NCI-H748 (cell line): ENCODE measurements at regions not wholly inside any gene's neighbourhood (a gene's known extent, or its start where the extent isn't known, plus 50 kb on each side); places are given as distances from the start of the nearest gene placed in this dataset.
"Not testable (repeated sequence)": the region's sequence is repeated elsewhere in the genome, so short reads cannot be mapped to it uniquely, and the experiment has no call there.

Experiments used
- DNase-seq: peaks from one replicate; lab custom pipeline; 2025; ENCODE audit not compliant: unreplicated experiment; lab: John Stamatoyannopoulos, UW

GRCh38 chr17:53093391-53093790 is 729.3 kb upstream of the KIF2B start:
- no peak for DNase-seq

DNA sequence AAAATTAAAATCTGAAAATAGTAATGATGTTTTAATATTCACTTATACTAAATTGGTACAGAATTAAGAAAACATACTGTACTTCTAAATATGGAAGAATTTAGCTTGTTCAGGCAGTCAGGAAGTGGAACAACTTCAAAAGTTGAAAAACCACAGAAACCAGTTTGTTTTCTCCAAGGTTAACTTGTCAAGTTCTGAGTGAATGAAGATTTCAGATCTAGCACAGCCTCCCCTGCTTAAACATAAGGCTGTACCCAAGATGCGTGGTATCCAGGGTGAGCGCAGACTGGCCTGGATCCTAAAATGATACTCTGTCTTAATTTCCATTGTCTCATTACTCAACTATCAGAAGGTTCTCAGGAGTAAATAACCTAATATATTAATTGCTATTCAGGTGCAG is 730.7 kb upstream of the KIF2B start:
- no peak for DNase-seq

GRCh38 chr17:53090770-53091169 is 732.0 kb upstream of the KIF2B start:
- DNase-seq, result no peak

DNA sequence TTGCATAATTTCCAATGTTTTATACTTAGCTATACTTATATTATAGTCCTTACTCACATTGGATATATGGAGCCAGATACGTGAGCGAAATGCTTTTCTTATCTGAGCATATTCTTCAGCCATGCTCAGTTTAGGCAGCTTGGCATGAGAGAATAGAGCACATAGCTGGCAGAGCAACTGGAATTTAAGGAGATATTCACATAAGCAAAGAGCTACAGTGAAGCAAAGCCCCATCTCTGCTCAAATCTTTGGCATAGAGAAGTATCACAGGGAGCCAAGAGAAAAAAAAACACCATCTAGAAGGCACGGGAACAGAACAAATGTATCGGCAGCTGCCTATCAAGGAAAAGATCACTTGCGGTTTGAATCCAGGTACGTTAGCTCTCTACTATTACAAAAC is 734.2 kb upstream of the KIF2B start:
- DNase-seq, result no peak

DNA sequence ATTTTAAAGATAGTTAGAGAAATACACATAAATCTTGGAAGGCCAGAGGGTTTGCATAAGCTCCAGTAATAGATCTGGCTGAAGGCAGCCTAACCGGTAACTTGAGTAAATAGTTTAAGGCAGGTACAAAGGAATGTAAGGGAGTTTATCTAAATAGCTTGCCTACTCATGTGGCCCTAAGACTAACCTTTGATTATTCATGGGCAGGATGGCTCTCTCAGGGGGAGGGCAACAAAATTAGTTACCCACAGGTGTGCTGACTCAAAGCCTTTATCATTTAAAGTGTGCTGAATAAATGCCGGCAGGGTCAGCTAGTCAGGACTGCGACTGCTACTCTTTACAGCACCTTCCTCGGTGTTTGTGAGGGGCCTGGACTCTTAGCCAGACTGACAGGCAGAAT is 761.3 kb upstream of the KIF2B start:
- no peak for DNase-seq

DNA sequence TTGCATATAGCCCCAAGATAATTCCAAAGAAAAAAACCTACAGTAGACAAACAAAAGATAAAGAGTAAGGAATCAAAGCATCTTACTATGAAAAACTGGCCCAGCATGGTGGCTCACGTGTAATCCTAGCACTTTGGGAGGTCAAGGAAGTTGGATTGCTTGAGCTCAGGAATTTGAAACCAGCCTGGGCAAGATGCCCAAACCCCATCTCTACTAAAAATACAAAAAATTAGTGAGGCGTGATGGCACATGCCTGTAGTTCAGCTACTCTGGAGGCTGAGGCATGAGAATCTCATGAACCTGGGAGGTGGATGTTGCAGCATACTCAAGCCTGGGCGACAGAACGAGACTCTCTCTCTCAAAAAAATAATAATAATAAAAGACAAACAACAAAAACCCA is 764.7 kb upstream of the KIF2B start:
- no peak for DNase-seq

- no peak for DNase-seq
Measured at GRCh38 chr17:53046781-53047180, 775.9 kb upstream of the KIF2B start.

DNA sequence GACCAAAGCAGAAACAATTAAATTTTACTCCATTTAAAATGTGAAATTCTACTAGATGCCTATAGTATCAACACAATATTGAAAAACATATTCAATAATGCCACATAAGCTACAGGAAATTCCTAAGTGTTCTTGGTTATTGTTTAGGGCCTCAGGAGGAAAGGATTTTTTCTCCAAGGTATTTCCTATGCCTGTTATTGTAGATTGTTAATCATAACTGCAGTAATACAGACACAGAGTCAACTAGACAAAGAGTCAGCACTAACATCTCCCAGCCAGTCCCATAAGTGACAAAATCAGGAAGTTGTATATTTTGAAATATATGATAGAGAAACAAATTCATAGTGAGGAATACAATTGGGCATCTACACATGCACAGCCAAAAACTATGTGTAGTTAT is 782.7 kb upstream of the KIF2B start:
- no peak for DNase-seq

DNA sequence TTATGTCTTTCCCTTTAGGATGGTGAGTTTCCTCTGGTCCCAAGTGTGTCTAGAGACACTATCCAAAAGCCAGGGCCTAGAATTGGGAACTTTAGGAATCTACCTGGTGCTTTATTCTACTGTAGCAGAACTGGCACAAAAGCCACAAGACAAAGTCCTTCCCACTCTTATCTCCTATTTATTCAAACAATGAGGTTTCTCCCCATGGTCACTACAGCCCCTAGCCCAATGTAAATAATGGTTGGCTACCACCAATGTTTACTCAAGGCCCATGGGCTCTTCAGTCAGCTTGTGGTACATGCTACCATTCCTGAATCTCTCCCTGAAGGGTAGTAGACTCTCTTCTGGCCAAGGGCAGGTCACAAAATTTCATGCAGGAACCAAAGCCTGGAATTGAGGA is 789.4 kb upstream of the KIF2B start:
- DNase-seq, result no peak

DNA sequence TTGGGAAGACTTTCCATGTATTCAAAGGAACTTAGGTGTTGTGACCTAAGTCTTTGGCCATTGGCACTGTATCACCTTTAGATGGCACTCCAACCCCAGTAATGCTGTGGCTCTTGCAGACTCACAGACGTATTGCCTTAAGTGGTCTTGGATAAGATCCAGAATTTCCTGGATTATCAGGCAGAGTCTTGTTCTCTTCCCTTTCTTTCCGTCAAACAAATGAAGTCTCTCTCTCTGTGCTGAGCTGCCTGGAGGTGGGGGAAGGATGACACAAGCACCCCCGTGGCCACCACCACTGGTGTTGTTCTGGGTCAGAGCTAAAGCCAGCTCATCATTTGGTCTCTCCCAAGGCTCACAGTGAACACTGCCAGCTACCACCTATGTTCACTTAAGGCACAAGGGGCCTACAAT is 789.9 kb upstream of the KIF2B start:
- DNase-seq, result peak; percentile 68

- no peak for DNase-seq
Measured at GRCh38 chr17:53017227-53017626, 805.5 kb upstream of the KIF2B start.

- DNase-seq, result no peak
Measured at GRCh38 chr17:53016085-53016484, 806.6 kb upstream of the KIF2B start.

DNA sequence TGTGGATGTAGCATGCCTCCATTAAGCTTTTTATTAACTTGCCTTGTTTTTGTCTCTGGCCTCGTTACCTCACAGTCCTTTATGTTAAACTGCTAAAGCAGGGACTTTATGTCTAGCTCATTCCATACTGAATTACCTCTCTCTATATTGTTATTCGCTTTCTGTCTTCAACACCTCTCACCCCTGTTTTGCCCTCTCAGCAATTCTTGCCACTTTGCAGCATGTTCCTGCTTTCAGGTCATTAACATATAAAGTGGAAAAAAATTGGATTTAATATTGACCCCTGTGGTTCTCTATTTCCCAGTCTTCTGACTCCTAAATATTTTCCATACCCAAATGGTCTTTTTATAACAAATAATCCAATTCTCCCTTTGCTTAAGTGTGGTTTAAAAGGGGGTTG is 810.4 kb upstream of the KIF2B start:
- DNase-seq, result no peak

GRCh38 chr17:53006006-53006405 is 816.7 kb upstream of the KIF2B start:
- no peak for DNase-seq

DNA sequence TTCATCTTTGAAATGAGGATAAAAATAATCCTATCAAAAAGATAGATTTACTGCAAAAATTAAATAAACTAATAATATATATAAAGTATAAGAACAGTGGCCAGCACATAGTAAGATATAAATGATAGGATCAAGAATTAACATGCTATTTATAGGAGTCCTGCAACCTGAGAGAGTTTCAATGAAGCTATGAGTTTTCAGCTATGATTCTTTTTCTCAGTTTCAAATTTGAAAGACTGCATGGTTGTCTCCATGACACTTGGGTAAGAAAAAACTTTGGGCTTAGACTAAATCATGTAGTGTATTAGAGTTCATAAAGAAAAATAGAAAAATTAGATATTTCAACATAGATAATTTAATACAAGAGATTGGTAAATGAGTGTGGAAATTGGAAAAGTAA is 817.8 kb upstream of the KIF2B start:
- DNase-seq, result no peak

DNA sequence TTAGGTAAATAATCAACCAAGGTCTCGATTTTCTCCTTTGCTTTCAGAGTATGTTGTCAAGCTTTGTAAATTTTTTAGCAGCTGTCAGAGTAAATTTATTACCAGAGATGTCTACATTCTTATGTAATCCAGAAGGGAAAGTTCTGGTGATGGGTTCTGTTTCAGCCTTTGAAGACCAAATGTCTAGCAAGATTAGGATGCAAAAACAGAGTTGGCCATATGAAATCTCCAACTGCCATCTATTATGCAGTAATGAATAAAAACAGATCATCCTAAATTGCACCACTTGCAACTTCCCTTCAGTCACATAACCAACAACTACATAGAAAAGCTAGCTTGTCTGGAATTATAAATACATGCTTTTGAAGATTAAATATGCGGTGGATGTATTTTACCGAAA is 826.8 kb upstream of the KIF2B start:
- no peak for DNase-seq

DNA sequence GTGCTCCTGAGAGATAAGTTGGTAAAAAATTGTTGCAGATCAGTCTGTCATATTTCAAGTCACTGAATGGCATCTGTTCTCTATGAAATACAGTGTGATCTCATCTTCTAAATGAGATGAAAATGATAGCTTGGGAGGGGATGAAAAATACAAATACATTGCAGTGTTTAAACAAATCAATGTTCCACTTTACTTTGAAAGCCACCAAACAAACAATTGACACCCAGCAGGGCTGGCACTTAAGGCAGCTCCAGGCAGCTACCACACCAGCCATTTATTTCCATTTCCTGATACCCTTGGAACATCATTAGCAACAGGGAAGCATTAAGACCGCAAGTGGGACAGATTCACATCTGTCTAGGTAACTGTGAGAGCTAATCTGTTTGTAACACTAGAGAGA is 827.6 kb upstream of the KIF2B start:
- peak; percentile 4 for DNase-seq

DNA sequence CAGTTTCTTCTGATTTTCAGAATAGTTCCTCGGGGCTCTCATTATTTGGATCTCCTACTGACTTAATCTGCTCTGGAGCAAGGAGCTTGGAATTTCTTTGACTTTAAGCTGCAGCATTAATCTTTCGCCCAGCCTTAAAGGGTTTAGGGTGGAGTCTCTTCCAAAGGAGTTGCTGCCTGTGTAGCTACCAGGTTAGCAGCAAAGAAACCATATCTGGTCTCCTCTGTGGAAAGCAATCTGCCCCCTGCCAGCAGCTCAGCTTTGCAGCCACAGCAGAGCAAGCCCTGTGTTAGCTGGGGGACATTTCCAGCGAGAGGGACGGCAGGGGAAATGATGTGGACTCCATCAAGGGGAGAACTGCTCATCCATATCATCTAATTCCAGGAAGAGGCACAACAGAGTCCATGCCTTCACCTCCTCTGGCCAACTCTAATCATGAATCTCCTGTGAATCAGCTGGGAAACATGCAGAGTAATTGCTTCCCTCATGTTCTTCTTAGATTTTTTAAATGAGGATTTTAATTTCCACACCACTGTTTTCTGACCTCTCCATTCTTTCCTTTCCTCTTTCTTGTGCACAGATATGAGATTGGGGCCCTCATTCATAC is 827.6 kb upstream of the CA10 start:
- no peak for DNase-seq

- no peak for DNase-seq
Measured at GRCh38 chr17:52982331-52982730, 823.8 kb upstream of the CA10 start.

- no peak for DNase-seq
Measured at GRCh38 chr17:52979921-52980320, 821.4 kb upstream of the CA10 start.

GRCh38 chr17:52965856-52966255 is 807.3 kb upstream of the CA10 start:
- no peak for DNase-seq

- DNase-seq, result not testable (repeated sequence)
Measured at GRCh38 chr17:52961751-52962150, 803.2 kb upstream of the CA10 start.

GRCh38 chr17:52957411-52957810 is 798.9 kb upstream of the CA10 start:
- DNase-seq, result no peak

GRCh38 chr17:52947418-52947817 is 788.9 kb upstream of the CA10 start:
- no peak for DNase-seq
